GM12878 (cell line): ENCODE measurements at regions not wholly inside any gene's neighbourhood (a gene's known extent, or its start where the extent isn't known, plus 50 kb on each side); places are given as distances from the start of the nearest gene placed in this dataset.

ENCODE experiments used
- ATAC-seq: fragments of 200-7000 bp; cut with Tn5 transposase; 3 replicates; pipeline ENCODE4 v1.9.1; 2020; ENCODE audit warnings: mild to moderate bottlenecking, moderate library complexity
- BruUV-seq: library from RNA; stranded (reverse); fragments of 400-500 nt; replicated peaks from 2 replicates; lab custom pipeline; 2021; lab: Mats Ljungman, UMichigan
- CTCF ChIA-PET: fragments of 300-600 bp; sonication (Branson Sonifier 250); formaldehyde crosslinking; extraction: SDS; loops from one replicate; lab custom pipeline; 2021; ENCODE audit warnings: inconsistent platforms; lab: Yijun Ruan, JAX
- POLR2A ChIA-PET: fragments of 350-600 bp; formaldehyde crosslinking; extraction: SDS; loops from one replicate; lab custom pipeline; 2021; ENCODE audit warnings: inconsistent platforms; lab: Charles Lee
- RAD21 ChIA-PET: fragments of 300-600 bp; sonication (Branson Sonifier 250); formaldehyde crosslinking; loops from one replicate; lab custom pipeline; 2023; ENCODE audit warnings: antibody characterized with exemption; ENCODE audit not compliant: unreplicated experiment; lab: Charles Lee
- SMC1A ChIA-PET: fragments of 300-600 bp; sonication (Branson Sonifier 250); formaldehyde crosslinking; loops from one replicate; lab custom pipeline; 2023; ENCODE audit not compliant: unreplicated experiment, uncharacterized antibody; lab: Charles Lee
- DNase-seq: peaks from one replicate; pipeline ENCODE4 v3.0.0-alpha.2; 2011; ENCODE audit warnings: low read depth, low spot score
- FAIRE-seq: peaks from 3 replicates; lab custom pipeline; 2011; peaks lifted over from hg19 to GRCh38; lab: Jason Lieb, UNC
- H2AFZ ChIP-seq: 2 replicates; pipeline ENCODE4 v1.6.0; 2011; ENCODE audit warnings: low read depth, low read length, control low read depth; ENCODE audit not compliant: control insufficient read depth
- H3K27ac ChIP-seq: 2 replicates; pipeline ENCODE4 v1.5.1; 2011; ENCODE audit warnings: control low read depth; ENCODE audit not compliant: control insufficient read depth, insufficient read depth
- H3K27me3 ChIP-seq, 2 experiments: replicated peaks in 1 of 2; 2 replicates each; pipeline versions ENCODE4 v1.6.0 to v1.6.1; 2011; ENCODE audit warnings: low read length in 1 of 2; ENCODE audit not compliant: control insufficient read depth in 2 of 2, insufficient read depth in 2 of 2
- H3K36me3 ChIP-seq, 2 experiments: 2 replicates each; pipeline ENCODE4 v1.5.1; 2011; ENCODE audit warnings: low read length in 1 of 2; ENCODE audit not compliant: control insufficient read depth in 2 of 2, insufficient read depth in 2 of 2
- H3K4me1 ChIP-seq: 2 replicates; pipeline ENCODE4 v1.6.1; 2011; ENCODE audit warnings: mild to moderate bottlenecking, low read length, moderate library complexity, mixed read lengths; ENCODE audit not compliant: control insufficient read depth, insufficient read depth
- H3K4me2 ChIP-seq: 2 replicates; pipeline ENCODE4 v1.6.0; 2011; ENCODE audit warnings: control low read depth; ENCODE audit not compliant: control insufficient read depth, insufficient read depth
- H3K4me3 ChIP-seq: fragments of 200-600 bp; sonication (generic); 2 replicates; pipeline ENCODE4 v1.5.1; 2016
- H3K79me2 ChIP-seq: 2 replicates; pipeline ENCODE4 v1.6.0; 2011; ENCODE audit warnings: low read length; ENCODE audit not compliant: control insufficient read depth, insufficient read depth
- H3K9ac ChIP-seq: 2 replicates; pipeline ENCODE4 v1.8.0; 2011; ENCODE audit warnings: low read length, control low read depth, mixed read lengths; ENCODE audit not compliant: control insufficient read depth, insufficient read depth
- H3K9me3 ChIP-seq: replicated peaks from 3 replicates; pipeline ENCODE4 v1.5.1; 2011; ENCODE audit warnings: mild to moderate bottlenecking, low read length; ENCODE audit not compliant: control insufficient read depth, insufficient read depth
- H4K20me1 ChIP-seq: 2 replicates; pipeline ENCODE4 v1.6.0; 2011; ENCODE audit not compliant: control insufficient read depth, insufficient read depth
- BCL11A ChIP-seq: IDR thresholded peaks from 2 replicates; pipeline ENCODE4 v1.6.1; 2011; ENCODE audit warnings: low read depth, low read length
- MYB ChIP-seq: fragments of 150-350 bp; IDR thresholded peaks from 2 replicates; pipeline ENCODE4 v1.6.1; 2014; ENCODE audit warnings: mild to moderate bottlenecking, low read depth, low read length, borderline replicate concordance
- NRF1 ChIP-seq: conservative IDR thresholded peaks from 2 replicates; pipeline ENCODE4 v1.6.1; 2011; ENCODE audit warnings: mild to moderate bottlenecking, low read depth, low read length, improper control_type of control experiment
- SUPT20H ChIP-seq: IDR thresholded peaks from 2 replicates; pipeline ENCODE4 v1.6.1; 2011; ENCODE audit warnings: low read depth, mild to moderate bottlenecking, low read length, moderate library complexity, borderline replicate concordance; ENCODE audit not compliant: control insufficient read depth
- ZNF207 ChIP-seq: fragments of 450-650 bp; IDR thresholded peaks from 2 replicates; pipeline ENCODE4 v1.6.1; 2014; ENCODE audit warnings: antibody characterized with exemption, mild to moderate bottlenecking, borderline replicate concordance
- WGBS: methylation state at CpG from one replicate; pipeline ENCODE4 v1.1.6; 2016; ENCODE audit warnings: low lambda C conversion rate; ENCODE audit not compliant: insufficient replicate concordance, insufficient coverage; ENCODE audit errors: missing lambda C conversion rate; 5-methylcytosine and 5-hydroxymethylcytosine counted together
- in situ Hi-C: fragments of 300-500 bp; cut with MboI; formaldehyde crosslinking; loops from 9 replicates; pipeline ENCODE4 v1.14.3; 2018; ENCODE audit warnings: mixed read lengths
- intact Hi-C: fragments of 100-400 bp; cut with micrococcal nuclease; formaldehyde crosslinking; loops from one replicate; pipeline ENCODE4 v1.14.2; 2022; ENCODE audit not compliant: unreplicated experiment

GRCh38 chr2:8089596-8089995, 592.3 kb upstream of the ID2 start:
- H2AFZ ChIP-seq = no peak overlapping the region
- H3K27ac ChIP-seq = no peak overlapping the region
- 23% methylated on average over 7 of the region's 7 CpGs for WGBS
- H3K4me2 ChIP-seq = no peak overlapping the region
- no peaks in the 10 kb centered on the region for H4K20me1 ChIP-seq
- no peak for ATAC-seq
- POLR2A ChIA-PET = no interaction called here
- no peaks in the 10 kb centered on the region; a peak in 1 of 4 replicates for H3K36me3 ChIP-seq
- H3K9me3 ChIP-seq = peaks cover 1% of the 10 kb centered on the region; the same call in 2 of the 3 replicates
- H3K79me2 ChIP-seq = no peaks in the 10 kb centered on the region
- no peaks in the 10 kb centered on the region for H3K27me3 ChIP-seq
- RAD21 ChIA-PET = no interaction called here
- FAIRE-seq = no peak
- CTCF ChIA-PET = interaction anchor here (0.7 kb wide), 1 partner anchor 42 kb away, joined by 3 read pairs; no protein-coding TSS in a partner anchor
- SMC1A ChIA-PET = interaction anchor here (0.6 to 0.9 kb wide), 2 partner anchors 14 to 90 kb away, joined by 3 read pairs; no protein-coding TSS in a partner anchor
- intact Hi-C loops = no loop called here
- no peak overlapping the region for H3K4me3 ChIP-seq
- TF ChIP-seq SUPT20H (no peak), ZNF207 (no peak), MYB (no peak), BCL11A (no peak), NRF1 (no peak)
- H3K4me1 ChIP-seq = no peaks in the 10 kb centered on the region
- BruUV-seq = no TSS peak
- in situ Hi-C loops = no loop called here
- DNase-seq = no peak
- no peak overlapping the region for H3K9ac ChIP-seq
